Neuron (in vitro differentiated cells): ENCODE measurements at regions not wholly inside any gene's neighbourhood (a gene's known extent, or its start where the extent isn't known, plus 50 kb on each side); places are given as distances from the start of the nearest gene placed in this dataset.
"Not testable (repeated sequence)": the region's sequence is repeated elsewhere in the genome, so short reads cannot be mapped to it uniquely, and the experiment has no call there.

Experiments
- H2AFZ ChIP-seq: one replicate; pipeline ENCODE4 v1.6.1; 2013; ENCODE audit warnings: low read depth, mild to moderate bottlenecking, inconsistent platforms, low read length, moderate library complexity
- H3K27me3 ChIP-seq: one replicate; pipeline ENCODE4 v1.6.1; 2013; ENCODE audit warnings: low read length; ENCODE audit not compliant: insufficient read depth
- H3K36me3 ChIP-seq: one replicate; pipeline ENCODE4 v1.6.1; 2013; ENCODE audit warnings: low read length; ENCODE audit not compliant: insufficient read depth
- H3K4me1 ChIP-seq: one replicate; pipeline ENCODE4 v1.6.1; 2013; ENCODE audit warnings: low read length; ENCODE audit not compliant: insufficient read depth
- H3K4me3 ChIP-seq: 2 replicates; pipeline ENCODE4 v1.5.1; 2013; ENCODE audit warnings: mild to moderate bottlenecking, low read length, moderate library complexity
- H3K9me3 ChIP-seq: one replicate; pipeline ENCODE4 v1.6.1; 2013; ENCODE audit warnings: low read length

- H3K9me3 ChIP-seq, result no peaks in the 10 kb centered on the region
- H2AFZ ChIP-seq, result no peak overlapping the region
- H3K27me3 ChIP-seq, result no peaks in the 10 kb centered on the region
- no peak overlapping the region for H3K4me3 ChIP-seq
- peaks cover 29% of the 10 kb centered on the region for H3K4me1 ChIP-seq
- no peaks in the 10 kb centered on the region for H3K36me3 ChIP-seq
Observed at GRCh38 chr6:97461218-97461617, 178.2 kb upstream of the MMS22L start.

- Histone ChIP-seq H3K27me3 (no peaks in the 10 kb centered on the region), H3K36me3 (no peaks in the 10 kb centered on the region), H2AFZ (no peak overlapping the region), H3K9me3 (no peaks in the 10 kb centered on the region), H3K4me1 (peaks cover 37% of the 10 kb centered on the region), H3K4me3 (no peak overlapping the region)
Observed at GRCh38 chr6:97462031-97462430, 179.0 kb upstream of the MMS22L start.

GRCh38 chr6:97462938-97463598, 180.1 kb upstream of the MMS22L start:
- no peaks in the 10 kb centered on the region for H3K27me3 ChIP-seq
- no peak overlapping the region for H3K4me3 ChIP-seq
- H3K9me3 ChIP-seq, result no peaks in the 10 kb centered on the region
- H3K4me1 ChIP-seq, result peaks cover 37% of the 10 kb centered on the region
- peak overlapping the region; percentile 10 for H2AFZ ChIP-seq
- H3K36me3 ChIP-seq, result no peaks in the 10 kb centered on the region

GRCh38 chr6:97465877-97466561, 183.0 kb upstream of the MMS22L start:
- no peak overlapping the region for H3K4me3 ChIP-seq
- H3K36me3 ChIP-seq, result no peaks in the 10 kb centered on the region
- no peaks in the 10 kb centered on the region for H3K27me3 ChIP-seq
- H3K4me1 ChIP-seq, result peaks cover 28% of the 10 kb centered on the region
- no peak overlapping the region for H2AFZ ChIP-seq
- no peaks in the 10 kb centered on the region for H3K9me3 ChIP-seq

GRCh38 chr6:97468981-97469380, 186.0 kb upstream of the MMS22L start:
- H3K36me3 ChIP-seq, result no peaks in the 10 kb centered on the region
- no peaks in the 10 kb centered on the region for H3K9me3 ChIP-seq
- no peaks in the 10 kb centered on the region for H3K27me3 ChIP-seq

GRCh38 chr6:97469451-97469850, 186.4 kb upstream of the MMS22L start:
- H3K27me3 ChIP-seq, result no peaks in the 10 kb centered on the region
- no peak overlapping the region for H3K4me3 ChIP-seq
- no peaks in the 10 kb centered on the region for H3K36me3 ChIP-seq
- H2AFZ ChIP-seq, result no peak overlapping the region
- H3K4me1 ChIP-seq, result peaks cover 12% of the 10 kb centered on the region
- H3K9me3 ChIP-seq, result no peaks in the 10 kb centered on the region

More at GRCh38 chr6:97468981-97469380, 186.0 kb upstream of the MMS22L start:
- no peak overlapping the region for H3K4me3 ChIP-seq
- peaks cover 12% of the 10 kb centered on the region for H3K4me1 ChIP-seq
- H2AFZ ChIP-seq, result no peak overlapping the region

GRCh38 chr6:97470322-97470721, 187.3 kb upstream of the MMS22L start:
- H3K36me3 ChIP-seq, result no peaks in the 10 kb centered on the region
- no peaks in the 10 kb centered on the region for H3K27me3 ChIP-seq
- H3K4me3 ChIP-seq, result no peak overlapping the region
- H2AFZ ChIP-seq, result no peak overlapping the region
- no peaks in the 10 kb centered on the region for H3K9me3 ChIP-seq
- peaks cover 12% of the 10 kb centered on the region for H3K4me1 ChIP-seq

- Histone ChIP-seq H3K36me3 (no peaks in the 10 kb centered on the region), H3K4me1 (no peaks in the 10 kb centered on the region), H3K27me3 (no peaks in the 10 kb centered on the region), H3K4me3 (no peak overlapping the region), H3K9me3 (no peaks in the 10 kb centered on the region), H2AFZ (no peak overlapping the region)
Observed at GRCh38 chr6:97473979-97474378, 191.0 kb upstream of the MMS22L start.

GRCh38 chr6:97497713-97498331, 214.8 kb upstream of the MMS22L start:
- peaks cover 3% of the 10 kb centered on the region for H3K4me1 ChIP-seq
- no peaks in the 10 kb centered on the region for H3K9me3 ChIP-seq
- H2AFZ ChIP-seq, result peak overlapping the region; percentile 93
- H3K27me3 ChIP-seq, result no peaks in the 10 kb centered on the region
- H3K36me3 ChIP-seq, result no peaks in the 10 kb centered on the region
- no peak overlapping the region for H3K4me3 ChIP-seq

- Histone ChIP-seq H3K4me3 (no peak overlapping the region), H3K4me1 (peaks cover 3% of the 10 kb centered on the region), H3K9me3 (no peaks in the 10 kb centered on the region), H2AFZ (no peak overlapping the region), H3K36me3 (no peaks in the 10 kb centered on the region), H3K27me3 (no peaks in the 10 kb centered on the region)
Observed at GRCh38 chr6:97501853-97502252, 218.8 kb upstream of the MMS22L start.

GRCh38 chr6:97508646-97509045, 225.6 kb upstream of the MMS22L start:
- H3K27me3 ChIP-seq, result no peaks in the 10 kb centered on the region
- H3K9me3 ChIP-seq, result no peaks in the 10 kb centered on the region
- no peaks in the 10 kb centered on the region for H3K4me1 ChIP-seq
- no peaks in the 10 kb centered on the region for H3K36me3 ChIP-seq
- no peak overlapping the region for H2AFZ ChIP-seq
- H3K4me3 ChIP-seq, result no peak overlapping the region

- not testable (repeated sequence) for H2AFZ ChIP-seq, H3K27me3 ChIP-seq, H3K9me3 ChIP-seq, H3K4me1 ChIP-seq, H3K4me3 ChIP-seq, H3K36me3 ChIP-seq
Observed at GRCh38 chr6:97513260-97513659, 230.2 kb upstream of the MMS22L start.

- Histone ChIP-seq H3K4me1 (peaks cover 5% of the 10 kb centered on the region), H3K4me3 (no peak overlapping the region), H3K36me3 (no peaks in the 10 kb centered on the region), H3K9me3 (no peaks in the 10 kb centered on the region), H3K27me3 (no peaks in the 10 kb centered on the region), H2AFZ (no peak overlapping the region)
Observed at GRCh38 chr6:97524811-97525210, 241.8 kb upstream of the MMS22L start.
